Activated T-cell treated with anti-CD3 and anti-CD28 coated beads for 48 hours (primary cell): ENCODE measurements at regions not wholly inside any gene's neighbourhood (a gene's known extent, or its start where the extent isn't known, plus 50 kb on each side); places are given as distances from the start of the nearest gene placed in this dataset.
"Not testable (repeated sequence)": the region's sequence is repeated elsewhere in the genome, so short reads cannot be mapped to it uniquely, and the experiment has no call there.

Experiments
- DNase-seq: peaks from one replicate; pipeline ENCODE4 v3.0.0-alpha.2; 2020; ENCODE audit warnings: low read depth

DNA sequence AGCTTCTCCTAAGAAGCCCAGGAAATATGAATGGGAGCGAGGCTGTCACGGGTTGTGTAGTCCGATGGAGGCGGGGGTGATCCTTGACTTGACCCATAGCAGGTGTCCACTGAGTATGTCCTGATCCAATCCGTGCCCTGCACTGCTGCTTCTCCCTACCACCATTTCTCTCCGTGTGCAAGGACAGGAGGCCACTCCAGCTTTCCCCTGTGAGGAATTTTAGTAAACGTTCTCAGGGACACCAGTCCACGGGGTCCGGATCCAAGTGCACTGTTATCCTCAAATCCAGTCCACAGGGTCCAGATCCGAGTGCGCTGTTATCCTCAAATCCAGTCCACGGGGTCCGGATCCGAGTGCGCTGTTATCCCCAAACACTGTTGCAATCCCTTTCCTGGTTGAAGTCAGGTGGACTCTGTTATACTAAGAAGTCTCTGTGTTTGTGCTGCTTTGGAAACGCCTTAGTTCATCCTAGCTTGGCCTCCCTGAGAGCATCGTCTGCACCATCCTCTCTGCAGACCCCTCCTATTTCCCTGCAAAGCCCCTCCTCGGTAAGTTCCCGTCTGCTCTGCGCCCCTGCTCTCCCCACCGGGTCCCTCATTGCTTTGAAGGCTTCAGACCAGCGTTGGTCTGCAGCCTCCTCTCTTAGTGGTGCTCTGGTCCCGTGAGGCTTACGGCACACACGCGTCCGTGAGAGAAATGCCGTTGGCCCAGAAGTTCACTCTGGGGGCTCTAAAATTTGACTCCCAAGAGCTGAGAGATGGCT is 303.5 kb downstream of the TEX29 start:
- DNase-seq, result no peak

DNA sequence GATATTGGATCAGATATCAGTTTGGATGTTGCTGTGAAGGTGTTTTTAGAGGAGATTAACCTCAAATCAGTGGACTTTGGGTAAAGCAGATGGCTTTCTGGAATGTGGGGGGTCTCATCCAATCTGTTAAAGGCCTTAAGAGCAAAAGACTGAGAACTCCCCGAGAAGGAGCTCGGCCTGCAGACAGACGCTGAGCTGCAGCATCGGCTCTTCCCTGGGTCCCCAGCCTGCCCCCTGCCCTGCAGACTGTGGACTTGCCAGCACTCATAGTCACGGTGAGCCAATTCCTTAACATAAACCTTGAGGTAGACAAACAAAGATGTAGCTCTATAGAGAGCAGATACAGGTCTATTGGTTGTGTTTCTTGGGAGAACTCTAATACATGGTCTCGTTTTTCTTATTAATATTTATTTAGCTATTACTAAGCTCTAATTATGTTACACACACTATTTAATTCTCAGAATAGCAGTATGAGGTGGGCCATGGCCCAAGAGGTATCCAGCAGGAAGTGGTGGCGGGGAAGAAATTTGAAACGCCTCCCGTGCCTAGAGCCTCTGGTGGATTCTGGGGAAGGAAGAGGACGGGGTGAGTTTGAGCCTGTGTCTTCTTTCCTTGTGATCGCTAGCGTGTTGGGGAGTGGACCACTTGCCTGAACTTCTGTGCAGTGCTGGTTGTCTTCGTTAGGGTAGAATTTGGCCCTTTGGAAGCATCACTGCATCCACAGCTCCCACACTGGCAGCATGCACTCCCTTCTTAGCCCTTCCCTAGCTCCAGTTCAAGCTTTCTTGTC is 305.3 kb downstream of the TEX29 start:
- no peak for DNase-seq

DNA sequence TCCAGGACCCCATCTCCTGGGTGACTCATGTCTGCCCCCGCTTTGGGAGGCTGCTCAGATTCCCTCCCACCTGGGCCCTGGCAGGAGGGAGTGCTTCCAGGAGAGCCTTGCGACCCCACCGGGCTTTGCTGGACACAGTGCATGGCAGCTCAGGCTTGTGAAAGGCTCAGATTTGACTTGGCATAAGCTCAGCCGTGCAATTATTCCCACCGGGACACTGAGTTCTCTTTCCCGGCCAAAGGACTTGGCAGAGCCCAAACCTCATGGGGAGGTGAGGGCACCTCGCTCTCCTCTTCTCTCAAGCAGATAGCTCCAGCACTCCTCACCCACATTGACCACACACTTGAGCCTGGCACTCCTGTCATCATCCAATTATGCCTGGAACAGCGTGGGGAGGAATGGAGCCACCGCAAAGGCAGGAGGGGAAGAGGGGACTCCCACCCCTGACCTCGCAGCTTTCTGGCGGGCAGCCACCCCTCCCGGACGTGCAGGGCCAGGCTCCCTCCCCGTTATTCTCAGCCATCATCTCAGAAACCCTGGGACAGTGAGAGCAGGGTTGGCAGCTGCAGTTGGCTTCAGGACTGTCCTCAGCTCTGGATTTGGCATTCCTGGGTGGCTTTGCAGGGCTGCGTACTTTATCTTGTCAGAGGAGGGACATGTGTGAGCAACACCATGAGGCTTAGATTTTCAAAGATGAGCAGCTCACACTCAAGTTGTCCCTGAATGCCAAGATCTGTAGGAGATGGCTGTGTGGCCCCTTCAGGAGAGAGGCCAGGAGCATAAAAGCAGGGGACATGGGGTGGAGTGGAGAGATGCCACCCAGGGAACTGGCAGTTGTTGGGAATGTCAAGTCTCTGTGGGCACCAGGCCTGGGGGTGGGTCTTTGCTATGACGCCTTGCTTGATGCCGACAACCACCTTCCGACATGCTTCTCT is 306.2 kb downstream of the TEX29 start:
- DNase-seq, result no peak

DNA sequence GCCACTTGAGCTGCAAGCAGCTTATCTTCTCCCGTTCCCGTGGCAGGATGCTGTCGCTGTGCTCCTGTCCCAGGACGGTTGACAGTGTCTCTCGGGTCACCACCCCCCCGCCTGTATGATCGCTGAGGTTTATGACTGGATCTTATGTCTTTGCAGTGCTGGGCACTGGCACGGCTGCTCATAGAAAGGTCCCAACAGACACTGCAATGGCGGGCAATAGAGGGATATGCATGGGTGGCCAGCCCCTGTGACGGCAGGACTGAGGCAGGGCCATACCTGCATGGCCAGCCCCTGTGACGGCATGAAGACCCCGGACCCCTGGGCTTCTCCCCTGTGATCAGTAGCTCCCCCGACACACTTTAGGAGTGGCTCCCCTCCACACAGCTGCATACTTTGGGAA is 307.2 kb downstream of the TEX29 start:
- DNase-seq, result no peak

DNA sequence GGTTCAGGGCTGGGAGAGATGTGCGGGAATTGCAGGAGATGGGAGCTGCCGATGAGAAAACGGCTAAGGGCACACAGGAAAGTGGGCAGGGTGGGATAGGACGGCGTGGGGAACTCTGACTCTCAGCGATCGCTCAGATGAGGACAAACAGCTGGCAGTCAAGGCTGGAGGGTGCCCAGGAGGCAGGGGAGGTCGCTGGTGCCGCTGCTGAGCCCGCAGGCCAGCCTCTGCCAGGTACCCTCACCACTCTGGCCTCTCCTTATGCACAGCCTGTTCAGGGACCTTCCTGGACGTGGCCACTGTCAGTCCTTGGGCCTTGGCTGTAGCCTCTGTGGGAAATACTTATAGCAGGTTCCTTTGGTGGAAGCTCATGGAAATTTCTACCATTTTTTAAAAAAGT is 308.6 kb downstream of the TEX29 start:
- no peak for DNase-seq

DNA sequence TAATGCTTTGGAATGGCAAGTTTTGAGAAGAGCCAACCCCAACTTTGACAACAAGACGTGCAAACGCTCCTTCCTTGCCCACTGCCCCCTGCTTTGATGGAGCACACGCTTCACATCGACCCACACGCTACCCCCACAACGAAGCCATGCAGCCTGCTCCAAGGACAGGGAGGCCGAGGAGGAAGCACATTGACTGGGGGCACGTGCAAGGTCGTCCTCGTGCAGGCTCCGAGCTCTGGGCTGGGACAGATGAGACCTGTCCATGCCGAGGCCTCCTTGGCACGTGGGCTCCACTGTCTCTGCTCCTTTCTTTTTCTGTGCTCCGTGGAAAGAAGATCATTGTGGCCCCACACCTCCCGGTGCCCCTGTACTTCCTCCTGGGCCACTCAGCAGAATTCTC is 309.0 kb downstream of the TEX29 start:
- DNase-seq, result no peak

DNA sequence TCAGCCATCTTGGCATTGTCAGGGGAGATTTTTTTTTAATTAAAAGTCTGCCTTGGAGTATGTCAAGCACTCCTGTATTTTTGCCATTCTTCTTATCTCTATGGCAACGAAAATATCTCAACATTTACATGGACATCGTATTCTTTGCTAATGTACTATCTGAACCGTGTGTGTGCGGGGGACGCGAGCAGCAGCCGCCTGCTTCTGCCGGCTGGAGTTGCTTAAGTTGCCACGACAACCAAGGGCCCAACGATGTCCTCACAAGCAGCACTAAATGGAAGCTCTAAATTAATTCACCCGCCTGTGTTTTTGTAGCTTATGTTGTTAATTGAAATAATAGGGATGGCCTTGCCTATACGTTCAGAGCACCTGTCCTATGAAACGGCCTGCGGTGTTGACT is 309.5 kb downstream of the TEX29 start:
- no peak for DNase-seq

DNA sequence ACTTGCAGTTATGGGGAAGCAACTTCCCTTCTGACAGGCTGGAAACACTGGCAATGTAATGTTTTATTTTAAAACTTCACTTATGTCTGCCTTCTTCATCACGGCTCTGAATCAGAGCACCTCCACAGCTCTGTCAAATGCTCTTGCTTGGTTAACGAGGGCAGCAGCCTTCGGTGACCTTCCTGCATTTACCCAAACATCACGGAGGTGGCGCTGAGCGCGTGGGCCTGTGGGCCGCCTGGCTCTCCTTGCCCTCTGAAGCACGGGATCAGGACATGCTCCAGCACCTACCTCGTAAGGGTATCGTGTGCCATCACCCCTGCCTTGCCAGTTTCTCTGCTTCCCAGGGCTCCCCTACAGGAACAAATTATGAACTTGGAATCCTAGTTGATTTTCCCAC is 310.0 kb downstream of the TEX29 start:
- DNase-seq, result no peak

DNA sequence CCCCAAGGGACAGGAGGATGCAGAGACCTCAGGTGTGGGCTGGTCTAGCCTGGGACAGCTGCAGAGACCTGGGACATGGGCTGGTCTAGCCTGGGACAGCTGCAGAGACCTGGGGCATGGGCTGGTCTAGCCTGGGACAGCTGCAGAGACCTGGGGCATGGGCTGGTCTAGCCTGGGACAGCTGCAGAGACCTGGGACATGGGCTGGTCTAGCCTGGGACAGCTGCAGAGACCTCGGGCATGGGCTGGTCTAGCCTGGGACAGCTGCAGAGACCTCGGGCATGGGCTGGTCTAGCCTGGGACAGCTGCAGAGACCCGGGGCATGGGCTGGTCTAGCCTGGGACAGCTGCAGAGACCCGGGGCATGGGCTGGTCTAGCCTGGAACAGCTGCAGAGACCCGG is 310.8 kb downstream of the TEX29 start:
- DNase-seq, result not testable (repeated sequence)

DNA sequence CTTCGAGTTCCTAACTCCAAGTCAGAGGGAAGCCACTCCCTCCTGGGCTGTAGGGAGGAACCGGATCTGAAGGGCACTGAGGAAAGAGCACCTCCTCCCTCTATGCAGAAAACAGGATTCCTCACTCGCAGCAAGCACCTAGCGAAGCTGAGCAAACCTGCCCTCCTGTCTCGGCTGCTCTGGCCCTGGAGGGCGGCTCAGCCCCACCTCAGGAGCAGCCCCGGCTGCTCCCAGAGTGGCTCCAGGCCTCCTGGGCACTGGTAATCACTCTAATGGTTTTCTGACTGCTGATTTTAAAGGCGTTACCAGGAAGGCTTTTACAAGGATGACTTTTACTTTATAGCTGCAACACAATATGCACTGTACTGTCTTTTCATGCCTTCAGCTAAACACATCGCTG is 312.5 kb downstream of the TEX29 start:
- DNase-seq, result no peak

DNA sequence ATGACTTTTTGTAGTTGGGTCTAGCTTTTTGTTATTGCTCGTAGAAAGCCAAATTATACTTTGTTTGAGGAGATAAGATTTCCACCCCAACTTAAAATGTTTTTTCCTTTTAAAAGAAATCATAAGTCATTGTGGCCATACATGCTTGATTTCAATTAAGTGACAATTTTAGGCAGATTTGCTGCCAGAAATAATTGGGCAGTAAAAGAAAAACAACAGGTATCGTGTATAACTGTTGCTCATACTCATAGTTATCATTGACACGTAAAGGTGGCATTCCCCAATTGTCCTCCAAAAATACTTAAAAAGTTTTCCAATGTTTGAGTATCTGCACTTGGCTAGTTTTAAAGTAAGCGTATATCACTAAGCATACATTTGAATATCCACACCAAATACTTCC is 313.0 kb downstream of the TEX29 start:
- no peak for DNase-seq

DNA sequence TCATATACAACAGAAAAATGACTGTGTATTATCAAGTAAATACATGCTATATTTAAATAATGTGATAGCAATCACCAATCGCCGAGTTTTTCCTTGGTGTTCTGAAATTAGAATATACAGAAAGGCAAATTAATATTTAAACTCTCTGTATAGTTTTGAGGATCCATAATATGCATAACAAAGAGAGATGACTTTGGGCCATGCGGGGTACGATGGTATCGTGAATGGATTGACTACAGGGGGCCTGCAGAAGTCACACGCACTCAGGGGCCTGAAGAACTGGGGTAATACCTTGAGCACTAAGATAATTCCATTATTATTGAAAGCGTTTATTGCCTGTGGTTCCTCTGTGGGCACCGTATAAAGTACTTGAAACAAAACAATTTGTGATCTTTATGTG is 314.0 kb downstream of the TEX29 start:
- DNase-seq, result no peak

DNA sequence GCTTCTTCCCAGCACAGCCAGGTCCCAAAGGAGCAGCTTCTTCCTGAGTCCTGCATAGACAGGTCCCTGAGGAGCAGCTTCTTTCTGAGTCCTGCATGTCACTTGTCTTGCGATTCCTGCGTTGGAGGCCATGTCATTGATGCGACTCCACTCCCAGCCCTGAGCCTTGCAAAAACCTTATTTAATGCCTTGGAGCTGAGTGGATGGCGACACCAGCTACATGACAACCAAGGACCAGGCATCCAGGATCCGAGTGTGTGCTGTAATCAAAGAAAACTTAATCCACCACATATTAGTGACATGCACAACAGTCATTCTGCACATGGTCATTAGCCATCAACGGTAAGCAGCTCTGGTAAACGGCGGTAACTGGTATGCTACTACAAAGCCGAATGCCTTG is 315.8 kb downstream of the TEX29 start:
- no peak for DNase-seq

DNA sequence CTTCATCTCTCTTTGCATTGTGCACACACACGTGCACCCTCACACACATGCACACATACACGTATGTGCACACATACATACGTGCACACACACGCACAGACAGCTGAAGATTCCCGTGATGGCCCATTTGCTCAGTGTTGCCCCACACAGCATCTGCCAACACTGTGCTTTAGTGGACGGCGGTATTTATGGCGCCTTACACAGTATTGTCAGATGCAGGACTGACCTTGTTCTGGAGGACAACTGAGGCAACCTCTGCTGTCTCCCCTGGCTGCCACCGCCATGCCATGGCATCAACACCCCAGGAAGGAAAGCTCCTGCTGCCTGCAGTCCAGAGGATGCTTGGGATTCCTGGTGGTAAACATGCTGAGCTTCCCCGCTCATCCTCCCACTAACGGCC is 316.4 kb downstream of the TEX29 start:
- DNase-seq, result no peak

DNA sequence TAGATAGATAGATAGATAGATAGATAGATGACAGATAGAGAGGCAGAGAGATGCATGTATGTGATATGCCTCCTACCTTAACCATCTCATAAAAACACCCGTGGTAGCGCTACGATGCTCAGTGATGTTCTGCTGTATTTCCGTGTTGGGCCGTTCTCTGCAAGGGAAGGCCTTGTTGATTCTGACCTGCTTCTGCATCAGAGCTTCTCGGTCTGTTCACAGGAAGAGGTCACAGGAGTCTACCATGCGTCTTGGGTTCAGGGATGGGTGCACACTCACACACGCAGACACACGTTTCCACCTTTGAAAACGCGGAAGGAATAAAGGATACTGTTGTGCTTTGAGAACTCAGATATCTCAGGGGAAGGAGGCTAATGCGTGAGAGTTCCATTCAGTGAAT is 316.9 kb downstream of the TEX29 start:
- no peak for DNase-seq

DNA sequence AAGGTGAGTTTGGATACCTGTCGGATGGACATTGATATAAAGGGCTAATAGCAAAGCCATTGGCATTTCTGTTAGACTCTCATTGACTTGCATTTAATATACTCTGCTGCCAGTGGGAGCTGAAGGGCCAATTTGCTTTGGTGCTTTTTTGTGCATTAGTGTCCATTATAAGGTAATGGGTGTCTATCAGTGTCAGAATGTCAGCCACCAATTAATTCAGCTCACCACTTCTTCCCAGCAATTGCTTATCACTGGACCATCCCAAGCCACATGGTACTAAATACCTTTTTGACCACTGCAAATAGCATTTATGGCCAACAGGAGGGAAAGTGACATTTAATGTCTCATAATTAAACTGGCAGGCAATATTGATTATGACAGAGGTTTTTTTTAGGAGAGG is 317.8 kb downstream of the TEX29 start:
- no peak for DNase-seq

DNA sequence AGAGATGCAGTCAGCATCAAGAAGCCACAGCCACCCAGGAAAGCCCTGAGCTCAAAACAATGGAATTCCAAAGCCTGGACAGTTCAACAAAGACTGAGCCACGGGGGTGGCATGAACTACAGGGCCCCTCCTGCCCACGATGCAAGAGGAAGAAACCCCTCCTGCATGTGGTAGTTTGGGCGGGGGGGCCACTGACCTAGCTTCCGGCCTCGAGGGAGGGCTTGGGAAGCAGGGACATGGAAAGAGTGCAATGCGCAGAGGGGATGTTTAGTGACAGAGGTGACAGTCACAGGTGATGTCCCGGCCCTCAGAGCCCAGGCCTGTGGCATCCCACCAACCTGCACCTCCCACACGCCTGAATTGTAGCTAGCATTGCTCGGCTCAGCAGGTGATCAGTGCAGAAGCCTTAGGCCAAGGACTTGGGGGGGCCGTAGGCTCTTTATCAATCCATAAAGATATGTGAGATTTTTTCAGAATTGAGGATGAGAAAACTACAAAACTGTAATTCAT is 318.8 kb downstream of the TEX29 start:
- DNase-seq, result no peak

DNA sequence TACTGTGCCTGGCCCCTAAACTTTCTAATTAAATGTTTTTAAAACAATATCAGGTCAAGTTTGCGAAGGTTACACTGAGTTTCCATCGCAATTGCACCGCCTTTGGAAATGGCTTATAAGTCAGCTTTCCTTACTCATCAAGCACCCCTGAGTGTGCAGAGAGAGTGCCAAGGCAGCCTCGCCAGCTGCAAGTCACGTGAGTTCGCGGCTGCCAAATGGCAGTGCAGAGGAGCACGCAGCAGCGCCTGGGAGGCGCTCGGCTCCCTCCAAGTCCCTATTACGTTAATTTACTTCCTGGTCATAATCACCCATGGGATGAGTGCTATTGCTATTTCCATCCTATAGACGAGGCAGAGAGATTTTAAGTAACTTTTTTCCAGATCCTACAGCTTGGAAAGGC is 319.6 kb downstream of the TEX29 start:
- no peak for DNase-seq

DNA sequence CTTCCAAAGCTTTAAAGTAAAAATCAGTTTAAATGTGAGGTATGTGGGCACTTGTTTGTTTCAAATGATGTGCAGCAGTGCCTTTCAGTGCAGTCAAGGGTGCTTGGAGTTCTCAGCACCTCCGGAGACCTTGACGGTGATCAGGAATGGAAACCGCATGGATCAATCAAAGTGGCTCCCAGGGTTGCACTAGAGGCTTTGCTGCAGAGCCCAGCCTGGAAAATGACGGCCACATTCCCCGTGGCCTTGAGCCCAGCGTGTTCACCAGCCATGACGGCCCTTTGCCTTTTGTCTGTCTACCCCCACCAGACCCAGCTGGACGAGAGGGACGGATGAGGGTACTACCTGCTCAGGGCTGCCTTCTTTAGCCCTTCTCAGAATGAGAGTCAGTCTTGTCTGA is 320.0 kb downstream of the TEX29 start:
- DNase-seq, result no peak

DNA sequence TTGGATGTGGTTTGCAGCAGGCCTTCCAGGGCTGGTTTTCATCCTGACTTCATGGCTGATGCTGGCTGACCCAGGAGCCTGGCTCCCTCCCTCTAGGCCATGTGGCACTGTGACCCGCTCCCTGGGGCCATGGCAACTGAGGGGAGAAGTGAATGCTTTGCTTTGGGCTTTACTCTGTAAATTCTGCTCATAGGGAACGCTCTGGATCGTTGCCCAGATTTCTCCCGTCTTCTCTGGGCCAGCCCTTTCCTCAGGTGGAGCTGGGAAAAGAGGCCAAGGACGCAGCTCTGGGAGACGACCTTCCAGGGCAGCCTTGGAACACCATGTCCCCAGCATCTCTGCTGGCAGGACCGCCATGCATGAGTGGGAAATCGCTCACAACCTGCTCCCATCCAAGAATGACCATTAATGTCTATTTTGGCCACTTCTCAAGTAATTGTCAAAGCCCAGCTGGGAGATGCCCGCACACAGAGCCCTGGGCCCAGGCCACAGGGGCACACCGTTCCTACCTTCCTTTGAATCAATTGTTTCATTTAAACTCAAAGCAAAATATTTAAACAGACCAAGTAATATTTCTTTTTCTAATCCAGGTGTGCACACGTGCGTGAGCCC is 321.8 kb downstream of the TEX29 start:
- no peak for DNase-seq

DNA sequence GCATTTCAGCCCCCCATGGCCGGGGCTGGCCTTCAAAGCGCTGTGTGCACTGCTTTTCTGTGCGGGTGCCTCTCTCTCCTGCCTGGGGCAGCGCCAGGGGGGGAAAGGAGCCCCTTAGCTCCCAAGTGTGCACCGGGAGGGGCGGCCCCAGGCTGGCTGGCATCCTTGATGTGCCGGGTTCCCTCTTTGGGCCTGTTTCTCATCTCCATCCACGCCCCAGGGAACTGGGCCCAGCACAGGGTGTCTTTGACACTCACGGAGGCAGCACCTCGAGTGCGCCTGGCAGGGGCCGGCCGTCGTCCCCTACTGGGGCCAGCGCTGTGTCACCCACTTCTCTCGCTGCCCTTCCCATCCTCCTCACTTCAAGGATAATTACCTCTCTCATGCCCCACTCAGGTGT is 324.3 kb downstream of the TEX29 start:
- DNase-seq, result no peak

DNA sequence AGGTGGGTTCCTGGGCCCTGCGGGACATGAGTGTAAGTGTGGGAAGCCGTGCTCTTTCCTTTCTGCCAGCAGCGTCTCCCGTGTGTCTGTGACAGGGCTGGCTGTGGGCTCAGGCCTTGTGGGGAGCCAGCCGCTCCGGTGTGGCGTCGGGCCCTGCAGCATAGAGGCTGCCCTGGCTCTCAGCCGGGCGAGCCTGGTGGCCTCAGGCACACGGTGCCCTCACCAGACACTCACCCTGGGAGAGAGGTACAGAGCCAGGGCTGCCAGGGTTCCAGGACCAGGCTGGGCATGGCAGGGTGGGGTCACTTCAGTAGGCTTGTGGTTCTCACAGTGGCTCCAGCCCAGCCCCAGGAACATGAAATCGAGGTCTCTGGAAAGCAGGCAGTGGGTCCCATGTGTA is 324.8 kb downstream of the TEX29 start:
- no peak for DNase-seq
